IMR-90 (cell line): ENCODE measurements at regions not wholly inside any gene's neighbourhood (a gene's known extent, or its start where the extent isn't known, plus 50 kb on each side); places are given as distances from the start of the nearest gene placed in this dataset.

Experiments used
- BHLHE40 ChIP-seq: fragments of 150-350 bp; IDR thresholded peaks from 2 replicates; pipeline ENCODE4 v1.6.1; 2016; ENCODE audit warnings: mild to moderate bottlenecking, low read depth, low read length
- CHD1 ChIP-seq: IDR thresholded peaks from 2 replicates; pipeline ENCODE4 v1.6.1; 2012; ENCODE audit warnings: low read depth, low read length, improper control_type of control experiment
- CTCF ChIP-seq: conservative IDR thresholded peaks from 2 replicates; pipeline ENCODE4 v1.5.1; 2012; ENCODE audit warnings: mild to moderate bottlenecking, low read depth, low read length, improper control_type of control experiment
- FOS ChIP-seq: fragments of 150-350 bp; IDR thresholded peaks from 2 replicates; pipeline ENCODE4 v1.6.1; 2016; ENCODE audit warnings: low read depth, low read length
- MAZ ChIP-seq: IDR thresholded peaks from 2 replicates; pipeline ENCODE4 v1.6.1; 2012; ENCODE audit warnings: low read depth, mild to moderate bottlenecking, low read length, improper control_type of control experiment, moderate library complexity, borderline replicate concordance
- MXI1 ChIP-seq: IDR thresholded peaks from 2 replicates; pipeline ENCODE4 v1.6.1; 2012; ENCODE audit warnings: low read depth, mild to moderate bottlenecking, low read length, moderate library complexity, borderline replicate concordance
- NFE2L2 ChIP-seq: fragments of 150-350 bp; IDR thresholded peaks from 2 replicates; pipeline ENCODE4 v1.6.1; 2016; ENCODE audit warnings: low read depth, mild to moderate bottlenecking, low read length
- POLR2A ChIP-seq: IDR thresholded peaks from 2 replicates; pipeline ENCODE4 v1.6.1; 2012; ENCODE audit warnings: mild to moderate bottlenecking, low read depth, low read length
- RCOR1 ChIP-seq: IDR thresholded peaks from 2 replicates; pipeline ENCODE4 v1.6.1; 2012; ENCODE audit warnings: mild to moderate bottlenecking, low read length, improper control_type of control experiment; ENCODE audit not compliant: insufficient replicate concordance
- TF ChIP-seq, protein P1 (sequence below): fragments of 150-350 bp; IDR thresholded peaks from 2 replicates; pipeline ENCODE4 v1.6.1; 2017; ENCODE audit warnings: mild to moderate bottlenecking, antibody characterized with exemption, low read length, low read depth

DNA sequence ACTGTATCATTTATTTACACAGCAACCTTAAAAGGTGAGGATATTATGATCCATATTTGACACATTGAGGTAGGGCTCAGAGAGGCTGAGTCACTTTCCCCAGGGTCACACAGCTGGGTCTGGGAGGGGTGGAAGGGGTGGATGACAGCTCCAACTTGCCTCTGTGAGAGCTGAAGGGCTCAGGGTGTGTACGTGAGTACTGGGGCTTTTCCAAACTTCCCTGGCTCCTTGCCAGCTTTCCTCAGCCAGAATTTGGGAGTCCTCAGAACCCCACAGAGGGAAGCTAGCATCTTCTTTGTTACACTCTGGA lies 58.3 kb upstream of the SLC6A11 start:
- TF ChIP-seq, protein P1, sequence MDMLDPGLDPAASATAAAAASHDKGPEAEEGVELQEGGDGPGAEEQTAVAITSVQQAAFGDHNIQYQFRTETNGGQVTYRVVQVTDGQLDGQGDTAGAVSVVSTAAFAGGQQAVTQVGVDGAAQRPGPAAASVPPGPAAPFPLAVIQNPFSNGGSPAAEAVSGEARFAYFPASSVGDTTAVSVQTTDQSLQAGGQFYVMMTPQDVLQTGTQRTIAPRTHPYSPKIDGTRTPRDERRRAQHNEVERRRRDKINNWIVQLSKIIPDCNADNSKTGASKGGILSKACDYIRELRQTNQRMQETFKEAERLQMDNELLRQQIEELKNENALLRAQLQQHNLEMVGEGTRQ: no peak
- no peak for TF ChIP-seq RCOR1
- TF ChIP-seq CTCF: no peak
- no peak for TF ChIP-seq MAZ
- TF ChIP-seq MXI1: no peak
- TF ChIP-seq FOS: no peak
- no peak for TF ChIP-seq POLR2A
- TF ChIP-seq BHLHE40: no peak
- no peak for TF ChIP-seq NFE2L2
- TF ChIP-seq CHD1: no peak
